Ovary (tissue), 7 donors: ENCODE measurements at regions not wholly inside any gene's neighbourhood (a gene's known extent, or its start where the extent isn't known, plus 50 kb on each side); places are given as distances from the start of the nearest gene placed in this dataset.

Source experiments
- DNase-seq, 5 donors: peaks; one replicate each; pipeline ENCODE4 v3.0.0-alpha.2; 2019 to 2020
- H3K27ac ChIP-seq, 2 donors: fragments of 200-600 bp; one replicate each; pipeline versions ENCODE4 v1.5.1 to v1.8.0; 2019 to 2022
- H3K27me3 ChIP-seq: fragments of 200-600 bp; one replicate; pipeline ENCODE4 v1.8.0; 2022
- H3K36me3 ChIP-seq: fragments of 200-600 bp; sonication (generic); one replicate; pipeline ENCODE4 v1.5.1; 2019
- H3K4me1 ChIP-seq: one replicate; pipeline ENCODE4 v1.8.1; 2013; ENCODE audit warnings: mild to moderate bottlenecking, moderate library complexity; ENCODE audit not compliant: insufficient read depth
- H3K4me3 ChIP-seq: fragments of 200-600 bp; sonication (generic); one replicate; pipeline ENCODE4 v1.5.1; 2017
- H3K9me3 ChIP-seq, 2 donors: fragments of 200-600 bp in 1 of 2; sonication (generic) in 1 of 2; one replicate each; pipeline versions ENCODE4 v1.5.1 to v1.8.1; 2013 to 2019; ENCODE audit warnings: mild to moderate bottlenecking in 1 of 2, moderate library complexity in 1 of 2
- EP300 ChIP-seq: sonication (generic); formaldehyde crosslinking; IDR thresholded peaks from one replicate; pipeline ENCODE4 v1.6.1; 2017; ENCODE audit warnings: antibody characterized with exemption
- POLR2A ChIP-seq: fragments of 450-650 bp; IDR thresholded peaks from one replicate; pipeline ENCODE4 v1.6.1; 2017; ENCODE audit warnings: antibody characterized with exemption, mild to moderate bottlenecking, moderate library complexity
- WGBS, 3 donors: extraction: QIAGEN DNeasy Blood & Tissue Kit in 1 of 3; methylation state at CpG; one replicate each; pipeline versions ENCODE4 v1.1.5 to v1.1.7; 2013 to 2017; 5-methylcytosine and 5-hydroxymethylcytosine counted together
- intact Hi-C, 4 donors: fragments of 100-400 bp; cut with DNase I; formaldehyde crosslinking; loops; one replicate each; pipeline versions ENCODE4 v1.11.0 to v1.15.1; 2022 to 2023
- TF ChIP-seq, protein P1 (sequence below), 3 donors: fragments of 450-650 bp in 2 of 3; fragments of 200-600 bp in 1 of 3; IDR thresholded peaks; one replicate each; pipeline versions ENCODE4 v1.5.1 to v1.8.0; 2016 to 2022; ENCODE audit warnings: antibody characterized with exemption in 3 of 3, mild to moderate bottlenecking in 1 of 3
- donor health status: DM: no; HTN: no; CAD: no; lungs with moderate emphysema.
- donor health status: DM: no; HTN: no; CAD: no.
- donor health status: Bipolar disorder and iron deficiency.
- donor health status: DM: no; HTN: no; CAD: no.
- donor health status: DM: yes; HTN: yes; CAD: no.

- Histone ChIP-seq H3K9me3 (no peaks in the 10 kb centered on the region), H3K4me3 (no peak overlapping the region), H3K27me3 (no peaks in the 10 kb centered on the region), H3K4me1 (no peaks in the 10 kb centered on the region), H3K36me3 (no peaks in the 10 kb centered on the region), H3K27ac (no peak overlapping the region)
- WGBS, 3 donors, result 2 to 10% (median 4%) methylated on average over 3 of the region's 3 CpGs
- intact Hi-C loops, result no loop called here
- TF ChIP-seq EP300 (no peak), POLR2A (no peak)
- TF ChIP-seq, protein P1, sequence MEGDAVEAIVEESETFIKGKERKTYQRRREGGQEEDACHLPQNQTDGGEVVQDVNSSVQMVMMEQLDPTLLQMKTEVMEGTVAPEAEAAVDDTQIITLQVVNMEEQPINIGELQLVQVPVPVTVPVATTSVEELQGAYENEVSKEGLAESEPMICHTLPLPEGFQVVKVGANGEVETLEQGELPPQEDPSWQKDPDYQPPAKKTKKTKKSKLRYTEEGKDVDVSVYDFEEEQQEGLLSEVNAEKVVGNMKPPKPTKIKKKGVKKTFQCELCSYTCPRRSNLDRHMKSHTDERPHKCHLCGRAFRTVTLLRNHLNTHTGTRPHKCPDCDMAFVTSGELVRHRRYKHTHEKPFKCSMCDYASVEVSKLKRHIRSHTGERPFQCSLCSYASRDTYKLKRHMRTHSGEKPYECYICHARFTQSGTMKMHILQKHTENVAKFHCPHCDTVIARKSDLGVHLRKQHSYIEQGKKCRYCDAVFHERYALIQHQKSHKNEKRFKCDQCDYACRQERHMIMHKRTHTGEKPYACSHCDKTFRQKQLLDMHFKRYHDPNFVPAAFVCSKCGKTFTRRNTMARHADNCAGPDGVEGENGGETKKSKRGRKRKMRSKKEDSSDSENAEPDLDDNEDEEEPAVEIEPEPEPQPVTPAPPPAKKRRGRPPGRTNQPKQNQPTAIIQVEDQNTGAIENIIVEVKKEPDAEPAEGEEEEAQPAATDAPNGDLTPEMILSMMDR (IDR thresholded peaks at IDR 0.05), result no peak
- DNase-seq, result peak in 1 of 5 donors; percentile 38
Measured at GRCh38 chr4:13984991-13985800, 357.7 kb upstream of the BOD1L1 start.

- H3K9me3 ChIP-seq, result no peaks in the 10 kb centered on the region
- intact Hi-C loops, result no loop called here
- WGBS, 3 donors, result 46 to 60% (median 56%) methylated on average over 3 of the region's 3 CpGs
Measured at GRCh38 chr4:13985837-13986236, 358.3 kb upstream of the BOD1L1 start.

DNA sequence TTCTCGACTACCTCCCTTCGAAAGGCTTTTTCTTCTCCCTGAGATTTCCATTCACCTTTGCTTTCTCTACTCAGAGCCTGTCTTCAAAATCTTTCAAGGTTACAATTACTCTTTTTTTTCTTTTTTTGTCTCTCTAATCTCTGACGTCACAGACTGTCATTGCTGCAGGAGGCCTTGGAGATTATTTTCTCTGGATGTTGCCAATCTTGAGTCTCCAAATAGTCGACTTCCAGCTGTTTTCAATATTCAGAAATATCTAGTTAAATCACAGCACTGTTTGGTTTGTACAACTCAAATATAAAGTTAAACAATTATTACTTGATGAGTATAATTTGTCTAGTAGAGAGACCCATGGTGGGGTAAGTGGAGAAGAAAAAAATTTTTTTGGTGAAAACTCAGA lies 359.0 kb upstream of the BOD1L1 start:
- no peak overlapping the region for H3K27ac ChIP-seq
- H3K9me3 ChIP-seq, result no peaks in the 10 kb centered on the region
- no peak for DNase-seq
- intact Hi-C loops, result no loop called here
- H3K36me3 ChIP-seq, result no peaks in the 10 kb centered on the region
- 29 to 39% (median 37%) methylated on average over 4 of the region's 4 CpGs for WGBS, 3 donors
- no peaks in the 10 kb centered on the region for H3K4me1 ChIP-seq
- H3K4me3 ChIP-seq, result no peak overlapping the region
- TF ChIP-seq, protein P1 (IDR thresholded peaks at IDR 0.05), result no peak
- no peak for TF ChIP-seq POLR2A
- no peak for TF ChIP-seq EP300
- no peaks in the 10 kb centered on the region for H3K27me3 ChIP-seq

More at GRCh38 chr4:13985837-13986236, 358.3 kb upstream of the BOD1L1 start:
- Histone ChIP-seq H3K27me3 (no peaks in the 10 kb centered on the region), H3K4me3 (no peak overlapping the region), H3K27ac (no peak overlapping the region), H3K4me1 (no peaks in the 10 kb centered on the region), H3K36me3 (no peaks in the 10 kb centered on the region)
- TF ChIP-seq EP300 (no peak), POLR2A (no peak)
- TF ChIP-seq, protein P1 (IDR thresholded peaks at IDR 0.05), result no peak
- DNase-seq, result no peak

DNA sequence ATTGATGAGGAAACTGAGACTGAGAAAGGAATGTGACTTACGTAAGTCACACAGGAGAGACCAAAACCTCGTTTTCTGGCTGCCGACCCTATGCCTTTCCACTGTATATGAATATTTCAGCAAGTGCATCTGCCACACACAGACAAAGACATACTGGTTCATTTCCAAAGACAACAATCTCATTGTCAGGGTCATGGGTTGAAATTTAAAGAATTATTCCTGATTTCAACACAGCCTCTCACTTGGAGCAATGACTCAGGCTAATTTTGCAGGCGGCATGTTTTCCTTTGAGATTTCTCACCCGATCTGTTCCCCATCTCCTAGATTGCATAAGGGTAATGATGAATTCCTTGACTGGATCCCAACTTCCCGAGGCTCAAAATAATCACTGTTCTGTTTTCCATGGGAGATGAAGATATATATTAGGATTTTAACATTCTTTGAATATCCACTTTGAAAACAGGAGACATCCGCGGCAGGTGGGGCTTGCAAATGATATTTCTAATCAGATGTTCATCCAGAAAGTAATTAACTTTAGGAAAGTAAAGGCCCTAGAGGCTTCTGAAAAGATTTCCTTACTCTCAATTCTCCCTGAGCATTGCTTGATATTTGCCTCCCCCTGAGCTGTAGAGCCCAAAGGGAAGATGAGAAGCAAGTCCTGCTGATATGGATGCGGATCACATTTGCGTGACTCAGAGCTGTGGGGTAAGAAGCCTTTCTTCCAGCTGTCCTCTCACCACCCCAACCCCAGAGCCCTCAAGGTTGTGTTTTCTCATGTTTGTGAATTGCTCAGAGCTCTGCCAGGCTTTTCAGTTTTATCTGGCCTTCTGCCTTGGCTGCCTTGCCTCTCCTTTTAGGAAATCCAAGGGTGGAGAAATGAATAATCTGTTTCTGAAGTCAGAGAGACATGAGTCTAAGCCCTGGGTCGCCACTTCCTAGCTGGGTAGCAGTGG lies 361.1 kb upstream of the BOD1L1 start:
- H3K27ac ChIP-seq, result no peak overlapping the region
- 64 to 70% (median 67%) methylated on average over 11 of the region's 11 CpGs for WGBS, 3 donors
- no peaks in the 10 kb centered on the region for H3K9me3 ChIP-seq
- intact Hi-C loops, result no loop called here
- no peak overlapping the region for H3K4me3 ChIP-seq
- DNase-seq, result peak in 4 of 5 donors; percentile 12 to 35 (median 24)
- TF ChIP-seq EP300 (no peak), POLR2A (no peak)
- TF ChIP-seq, protein P1 (IDR thresholded peaks at IDR 0.05), result no peak
- no peaks in the 10 kb centered on the region for H3K36me3 ChIP-seq
- no peaks in the 10 kb centered on the region for H3K4me1 ChIP-seq
- H3K27me3 ChIP-seq, result no peaks in the 10 kb centered on the region
